ENCODE measurements at regions not wholly inside any gene's neighbourhood (a gene's known extent, or its start where the extent isn't known, plus 50 kb on each side); places are given as distances from the start of the nearest gene placed in this dataset.
"Not testable (repeated sequence)": the region's sequence is repeated elsewhere in the genome, so short reads cannot be mapped to it uniquely, and the experiment has no call there.

- not testable (repeated sequence) for DNase-seq (ENCODE audit: low spot score)
These were observed 1048.4 kb downstream of the PRIM2 start for GRCh38 chr6:58365856-58366255.

GRCh38 chr6:58406659-58407058, 1089.2 kb downstream of the PRIM2 start:
- not testable (repeated sequence) for DNase-seq (ENCODE audit: low spot score)

- DNase-seq (ENCODE audit: low spot score), result no peak
These were observed 1101.9 kb downstream of the PRIM2 start for GRCh38 chr6:58419321-58419720.
